HG02610 (cell line): ENCODE measurements at regions not wholly inside any gene's neighbourhood (a gene's known extent, or its start where the extent isn't known, plus 50 kb on each side); places are given as distances from the start of the nearest gene placed in this dataset.

Experiments
- ATAC-seq: cut with Tn5 transposase; IDR thresholded peaks from one replicate; pipeline ENCODE4 v1.9.1; 2021; ENCODE audit warnings: mild to moderate bottlenecking, moderate library complexity; ENCODE audit not compliant: unreplicated experiment

- no peak for ATAC-seq
Observed at GRCh38 chr7:52502281-52502680, 533.2 kb upstream of the POM121L12 start.

DNA sequence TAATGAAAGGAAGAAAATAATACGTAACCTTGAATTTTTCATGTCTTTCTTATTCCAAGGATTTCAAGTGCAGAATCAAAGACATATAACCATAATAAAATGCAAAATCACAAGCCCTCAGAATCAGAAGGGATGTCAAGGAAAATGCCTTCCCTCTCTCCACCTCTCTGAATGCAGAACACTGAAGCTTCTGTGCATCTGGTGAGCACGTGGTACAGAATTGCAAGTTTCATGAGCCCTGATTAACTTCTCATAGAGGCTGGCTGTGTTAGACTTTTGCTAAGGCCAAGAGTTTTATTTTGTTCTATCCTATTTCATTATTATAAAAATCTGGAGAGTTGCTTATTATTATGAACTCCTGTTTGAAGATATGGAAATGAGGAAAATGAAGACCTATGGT lies 533.7 kb upstream of the POM121L12 start:
- no peak for ATAC-seq

DNA sequence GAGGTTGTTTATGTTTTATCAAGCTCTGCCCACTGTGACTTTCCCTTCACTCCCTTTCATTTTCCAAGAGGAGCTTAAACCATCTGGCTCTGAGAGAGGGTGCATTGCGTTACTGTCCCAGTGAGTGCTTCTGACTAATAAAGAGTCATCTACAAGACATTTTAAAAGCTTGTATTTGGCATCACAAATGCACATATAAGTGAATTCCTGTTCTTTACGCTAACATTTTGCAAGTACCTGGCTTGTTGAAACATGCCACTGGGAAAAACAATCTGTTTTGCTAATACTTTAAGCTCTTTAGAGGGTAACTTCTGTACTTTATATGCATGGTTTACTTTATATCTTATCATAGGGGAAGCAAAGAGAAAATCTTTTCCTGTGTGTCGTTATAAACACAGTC lies 534.6 kb upstream of the POM121L12 start:
- ATAC-seq = no peak

DNA sequence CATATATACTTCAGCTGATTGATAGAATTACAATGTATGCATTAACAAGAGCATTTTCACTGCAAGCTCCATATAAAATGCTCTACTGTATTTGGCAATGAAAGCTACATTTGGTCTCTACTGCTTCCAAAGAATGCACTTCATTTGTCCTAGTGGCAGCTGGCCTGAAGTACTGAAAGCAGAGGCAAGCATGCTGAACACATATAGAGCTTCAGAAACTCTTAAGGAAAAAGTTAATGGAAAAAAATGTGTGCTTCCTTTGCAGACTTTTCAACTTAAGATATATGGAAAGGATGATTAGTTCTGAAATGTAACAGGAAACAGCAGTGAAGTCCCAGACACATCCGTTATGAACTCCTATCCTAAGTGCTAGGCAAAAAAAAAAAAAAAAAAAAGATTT lies 537.1 kb upstream of the POM121L12 start:
- ATAC-seq = no peak

- ATAC-seq = no peak
Observed at GRCh38 chr7:52486267-52486666, 549.2 kb upstream of the POM121L12 start.

DNA sequence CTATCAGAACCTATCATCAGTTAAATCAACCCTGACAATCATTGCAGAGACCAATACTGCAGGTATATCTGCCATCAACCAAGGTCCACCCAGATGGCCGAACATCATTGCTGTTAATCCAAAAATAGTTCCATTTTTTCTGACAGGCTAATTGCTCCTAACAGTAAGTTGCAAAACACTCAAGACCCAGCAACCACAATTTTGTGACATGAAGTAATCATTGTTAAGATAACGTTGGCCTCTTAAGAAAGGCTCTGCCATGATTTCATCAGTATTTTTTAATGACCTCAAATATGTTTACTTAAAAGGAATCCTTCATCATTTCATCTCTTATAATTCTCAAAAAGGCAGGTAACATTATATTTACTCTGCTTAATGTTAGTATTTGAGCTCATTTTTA lies 553.4 kb upstream of the POM121L12 start:
- no peak for ATAC-seq

DNA sequence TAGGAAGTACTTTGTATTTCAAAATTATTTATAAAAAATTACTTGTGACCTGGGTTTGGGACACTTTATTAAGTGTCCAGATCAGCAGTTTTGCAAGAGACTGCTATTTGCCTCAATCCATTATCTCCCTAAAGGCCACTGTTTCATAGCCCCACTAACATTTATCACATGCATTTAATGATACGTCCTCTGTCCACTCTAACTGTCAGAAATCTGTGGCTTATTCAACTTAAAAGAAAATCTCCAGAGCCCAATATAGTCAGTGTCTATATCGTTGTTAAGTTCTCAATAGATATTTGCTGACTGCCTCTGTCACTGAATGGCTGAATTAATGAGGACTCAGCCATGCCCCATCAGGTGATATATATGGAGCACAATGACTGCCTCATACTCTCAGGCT lies 553.9 kb upstream of the POM121L12 start:
- no peak for ATAC-seq

DNA sequence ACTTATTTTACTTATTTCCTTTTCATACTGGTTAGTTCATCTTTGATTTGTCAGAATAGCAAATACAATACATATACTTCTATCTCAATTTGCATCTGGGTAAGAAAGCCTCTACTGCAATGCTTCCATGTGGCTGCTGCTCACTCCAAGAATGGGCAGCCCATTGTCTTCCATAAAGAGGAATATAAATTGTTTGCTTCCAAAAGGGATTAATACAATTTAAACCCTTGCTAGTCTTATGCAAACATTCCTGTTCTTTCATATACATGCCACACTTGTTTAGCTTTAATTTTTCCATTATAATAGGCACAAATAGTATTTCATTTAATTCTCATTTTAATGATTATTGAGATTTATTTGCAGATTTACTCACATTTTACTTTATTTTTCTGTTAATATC lies 555.4 kb upstream of the POM121L12 start:
- ATAC-seq = no peak

DNA sequence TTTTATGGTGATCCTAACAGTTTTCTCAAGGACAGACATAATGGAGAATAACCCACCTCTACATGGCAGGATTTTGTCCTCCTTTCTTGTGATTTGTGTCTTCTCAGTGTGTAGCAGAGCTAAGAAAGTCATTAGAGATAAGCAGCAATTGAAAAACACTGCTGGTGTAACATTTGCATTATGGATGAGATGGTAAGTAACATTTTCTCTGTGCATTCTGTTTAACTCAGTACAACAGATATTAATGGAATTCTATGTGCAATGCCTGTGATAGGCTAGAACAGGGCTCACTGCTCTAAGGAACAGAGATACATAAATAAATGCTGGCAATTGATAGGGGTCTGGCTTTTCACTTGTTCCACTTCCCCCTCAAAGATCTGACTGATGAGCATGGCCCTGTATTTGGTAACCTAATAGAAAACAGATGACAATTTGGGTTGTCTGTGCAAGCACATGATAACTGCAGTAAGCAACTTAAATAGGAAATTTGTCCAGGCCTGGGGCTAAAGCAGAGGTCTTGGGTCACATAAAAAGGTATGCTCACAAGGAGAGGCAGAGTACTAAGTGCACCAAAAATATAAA lies 560.3 kb upstream of the POM121L12 start:
- no peak for ATAC-seq

- ATAC-seq = no peak
Observed at GRCh38 chr7:52473756-52474155, 561.7 kb upstream of the POM121L12 start.

DNA sequence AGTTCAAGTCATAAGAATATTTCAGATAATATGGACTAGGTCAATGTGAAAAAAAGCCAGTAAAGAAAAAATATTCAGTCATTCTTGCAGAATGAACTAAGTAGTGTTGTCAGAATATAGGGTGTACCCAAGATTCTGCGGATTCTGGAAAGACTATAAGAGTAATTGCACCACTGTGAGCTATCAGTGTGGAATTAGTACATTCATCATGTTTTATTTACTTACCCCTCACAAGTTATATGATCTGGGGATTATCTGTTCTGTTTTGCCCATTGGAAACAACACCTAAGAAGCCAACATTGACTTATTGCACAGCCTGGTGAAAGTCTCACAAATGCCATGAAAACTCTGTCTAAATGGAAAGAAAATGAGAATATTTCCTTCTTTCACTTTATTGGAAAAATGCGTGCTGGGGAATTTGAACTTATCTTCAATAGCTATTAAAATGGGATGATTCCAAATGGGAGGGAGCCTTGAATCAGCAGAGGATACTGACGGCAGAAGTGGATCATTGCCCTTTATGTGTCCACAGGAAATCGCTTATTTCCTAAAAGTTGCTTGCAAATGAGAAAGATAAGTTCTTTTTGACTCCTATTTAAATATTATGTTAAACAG lies 563.3 kb upstream of the POM121L12 start:
- ATAC-seq = no peak

- ATAC-seq = no peak
Observed at GRCh38 chr7:52465216-52465615, 570.2 kb upstream of the POM121L12 start.

DNA sequence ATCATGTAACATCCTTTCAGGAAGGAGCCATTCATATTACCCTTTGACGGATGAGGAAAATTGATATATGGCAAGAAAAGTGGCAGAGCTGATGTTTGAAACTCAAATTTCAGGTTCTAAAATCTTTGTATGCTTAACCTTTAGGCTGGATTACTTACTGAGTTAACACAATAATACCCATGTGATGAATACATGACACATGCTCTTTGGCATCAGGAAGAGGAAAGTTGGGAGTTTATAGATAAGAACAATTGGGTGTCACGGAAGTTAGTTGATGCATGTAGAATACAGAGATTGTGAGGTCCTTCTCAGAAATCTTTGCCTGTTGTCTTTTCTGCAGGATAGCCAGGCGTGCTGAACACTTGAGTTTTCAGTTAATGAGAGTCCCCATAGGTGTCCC lies 572.1 kb upstream of the POM121L12 start:
- no peak for ATAC-seq

GRCh38 chr7:52462474-52462873 lies 573.0 kb upstream of the POM121L12 start:
- no peak for ATAC-seq

- no peak for ATAC-seq
Observed at GRCh38 chr7:52455571-52455970, 579.9 kb upstream of the POM121L12 start.

DNA sequence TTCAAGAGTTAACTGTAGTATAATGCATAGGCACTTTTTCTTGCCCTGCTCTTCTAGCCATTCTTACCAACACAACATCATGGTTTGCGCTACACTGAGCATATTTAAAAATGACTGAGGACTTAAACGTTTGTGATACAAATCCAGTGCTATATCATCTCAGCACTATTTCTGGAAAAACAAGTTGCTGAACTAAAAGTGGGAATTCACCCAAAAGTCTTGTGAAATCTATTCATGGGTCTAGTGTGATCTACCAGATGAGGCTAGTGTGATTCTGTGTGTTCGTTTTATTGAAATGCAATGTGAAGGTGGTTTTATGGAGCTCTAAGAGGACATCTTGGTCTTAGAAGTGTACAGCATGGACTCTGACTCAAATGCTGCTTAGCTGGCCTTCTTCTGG lies 584.6 kb upstream of the POM121L12 start:
- ATAC-seq = no peak

GRCh38 chr7:52447581-52448180 lies 587.8 kb upstream of the POM121L12 start:
- ATAC-seq = no peak

DNA sequence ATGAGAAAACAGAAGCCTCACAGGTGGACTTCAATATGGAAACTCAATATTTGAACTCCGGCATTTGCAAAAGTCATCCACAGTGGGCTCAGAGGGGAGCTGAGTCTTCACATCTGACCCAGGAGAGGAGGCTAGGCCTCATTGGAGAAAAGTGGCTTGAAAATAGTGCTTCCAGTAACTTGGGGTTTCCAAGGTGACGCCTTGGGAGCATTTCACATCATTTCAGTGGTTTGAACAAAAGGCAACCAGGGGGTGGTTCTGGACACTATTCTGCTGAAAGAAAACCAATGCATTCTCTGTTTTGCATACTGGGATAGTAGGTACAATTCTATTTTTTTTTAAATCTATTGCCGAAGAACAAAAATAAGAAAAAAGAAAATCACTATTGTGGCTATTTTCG lies 599.2 kb upstream of the POM121L12 start:
- no peak for ATAC-seq

DNA sequence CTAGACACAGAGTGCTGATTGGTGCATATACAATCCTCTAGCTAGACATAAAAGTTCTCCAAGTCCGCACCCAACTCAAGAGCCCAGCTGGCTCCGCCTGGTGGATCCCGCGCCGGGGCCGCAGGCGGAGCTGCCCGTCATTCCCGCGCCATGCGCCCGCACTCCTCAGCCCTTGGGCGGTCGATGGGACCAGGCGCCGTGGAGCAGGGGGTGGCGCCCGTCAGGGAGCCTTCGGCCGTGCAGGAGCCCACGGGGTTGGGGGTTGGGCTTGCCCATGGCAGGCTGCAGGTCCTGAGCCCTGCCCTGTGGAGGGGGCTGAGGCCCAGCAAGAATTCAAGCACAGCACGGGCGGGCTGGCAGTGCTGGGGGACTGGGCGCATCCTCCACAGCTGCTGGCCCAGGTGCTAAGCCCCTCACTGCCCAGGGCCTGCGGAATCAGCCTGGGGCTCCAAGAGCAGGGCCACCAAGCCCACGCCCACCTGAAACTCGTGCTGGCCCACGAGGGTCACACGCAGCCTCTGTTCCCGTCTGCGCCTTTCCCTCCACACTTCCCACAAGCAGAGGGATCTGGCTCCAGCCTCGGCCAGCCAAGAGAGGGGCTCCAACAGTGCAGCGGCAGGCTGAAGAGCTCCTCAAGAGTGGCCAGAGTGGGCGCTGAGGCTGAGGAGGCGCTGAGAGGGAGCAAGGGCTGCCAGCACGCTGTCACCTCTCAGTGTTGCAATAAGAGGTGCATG lies 604.2 kb upstream of the POM121L12 start:
- no peak for ATAC-seq

DNA sequence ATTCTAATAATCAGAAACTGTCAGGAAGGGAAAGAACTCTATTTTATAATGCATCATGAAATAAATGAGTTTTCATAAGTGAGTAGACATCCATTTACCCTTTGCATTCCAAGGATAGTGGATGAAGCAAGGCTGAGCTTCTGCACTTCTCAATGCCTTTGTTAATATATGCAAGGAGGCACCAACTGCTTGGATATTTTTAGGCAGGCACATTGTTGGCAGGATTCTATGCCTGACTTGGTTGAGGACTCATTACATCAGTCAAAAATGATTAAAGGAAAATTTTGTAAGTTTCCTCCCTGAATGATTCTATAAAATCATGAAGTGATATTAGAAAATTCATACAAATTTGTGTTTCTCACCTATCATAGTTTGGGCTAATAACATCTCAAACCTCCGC lies 612.2 kb upstream of the POM121L12 start:
- no peak for ATAC-seq

DNA sequence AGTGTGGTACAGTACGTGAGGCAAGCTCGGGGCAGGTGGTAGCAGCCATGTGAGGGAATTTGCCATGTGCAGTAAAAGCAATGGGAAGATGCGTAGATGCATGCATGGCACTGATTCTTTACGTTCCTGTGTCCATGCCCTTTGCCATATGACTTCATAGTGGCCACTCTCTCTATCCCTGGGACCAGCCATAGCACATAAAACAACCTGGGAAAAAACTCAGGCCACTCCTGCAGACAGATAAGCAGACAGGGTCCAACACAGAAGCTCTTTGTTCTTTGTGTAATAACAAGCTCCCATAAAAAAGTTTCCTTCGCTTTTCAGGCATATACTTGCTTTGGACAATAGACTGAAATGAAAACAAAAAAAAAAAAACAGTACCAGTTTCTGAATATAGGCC lies 622.4 kb upstream of the POM121L12 start:
- no peak for ATAC-seq

- ATAC-seq = no peak
Observed at GRCh38 chr7:52410032-52410431, 625.4 kb upstream of the POM121L12 start.
